NCI-H446 (cell line): ENCODE measurements at regions not wholly inside any gene's neighbourhood (a gene's known extent, or its start where the extent isn't known, plus 50 kb on each side); places are given as distances from the start of the nearest gene placed in this dataset.
A peak's percentile ranks its signal among the peaks of the same experiment; 100 is the strongest.
"Not testable (repeated sequence)": the region's sequence is repeated elsewhere in the genome, so short reads cannot be mapped to it uniquely, and the experiment has no call there.

Experiments
- DNase-seq, 2 experiments: peaks; one replicate each; lab custom pipeline; 2025; lab: John Stamatoyannopoulos, UW

GRCh38 chr7:148472406-148472805 lies 118.2 kb upstream of the C7orf33 start:
- DNase-seq: no peak

- DNase-seq: no peak
Measured at GRCh38 chr7:148473703-148474480, 116.7 kb upstream of the C7orf33 start.

- no peak for DNase-seq
Measured at GRCh38 chr7:148474481-148475025, 116.0 kb upstream of the C7orf33 start.

- DNase-seq: no peak
Measured at GRCh38 chr7:148478551-148478950, 112.0 kb upstream of the C7orf33 start.

GRCh38 chr7:148480479-148481146 lies 110.0 kb upstream of the C7orf33 start:
- DNase-seq: no peak

- no peak for DNase-seq
Measured at GRCh38 chr7:148481147-148481526, 109.4 kb upstream of the C7orf33 start.

GRCh38 chr7:148481971-148482626 lies 108.5 kb upstream of the C7orf33 start:
- DNase-seq: peak in 1 of 2 experiments; percentile 66

GRCh38 chr7:148483515-148484308 lies 106.9 kb upstream of the C7orf33 start:
- DNase-seq: no peak

- DNase-seq: no peak
Measured at GRCh38 chr7:148484486-148484885, 106.1 kb upstream of the C7orf33 start.

GRCh38 chr7:148485618-148486017 lies 104.9 kb upstream of the C7orf33 start:
- DNase-seq: no peak

GRCh38 chr7:148486937-148487336 lies 103.6 kb upstream of the C7orf33 start:
- no peak for DNase-seq

- DNase-seq: no peak
Measured at GRCh38 chr7:148487912-148488311, 102.7 kb upstream of the C7orf33 start.

GRCh38 chr7:148489678-148490077 lies 100.9 kb upstream of the C7orf33 start:
- DNase-seq: no peak

- DNase-seq: no peak
Measured at GRCh38 chr7:148492157-148492860, 98.3 kb upstream of the C7orf33 start.

- DNase-seq: no peak
Measured at GRCh38 chr7:148495605-148496004, 95.0 kb upstream of the C7orf33 start.

- DNase-seq: no peak
Measured at GRCh38 chr7:148500978-148501377, 89.6 kb upstream of the C7orf33 start.

GRCh38 chr7:148503900-148504487 lies 86.6 kb upstream of the C7orf33 start:
- DNase-seq: peak in 1 of 2 experiments; percentile 34

- DNase-seq: no peak
Measured at GRCh38 chr7:148505645-148506375, 84.8 kb upstream of the C7orf33 start.

GRCh38 chr7:148507064-148507573 lies 83.4 kb upstream of the C7orf33 start:
- not testable (repeated sequence) for DNase-seq

GRCh38 chr7:148507787-148508186 lies 82.8 kb upstream of the C7orf33 start:
- DNase-seq: no peak
